HEK293T (cell line): ENCODE measurements at regions not wholly inside any gene's neighbourhood (a gene's known extent, or its start where the extent isn't known, plus 50 kb on each side); places are given as distances from the start of the nearest gene placed in this dataset.

Source experiments
- BHLHE40 ChIP-seq: fragments of 450-650 bp; IDR thresholded peaks from 2 replicates; pipeline ENCODE4 v1.6.1; 2016; ENCODE audit warnings: mild to moderate bottlenecking, moderate library complexity, borderline replicate concordance
- CTBP1 ChIP-seq: fragments of 450-650 bp; IDR thresholded peaks from 2 replicates; pipeline ENCODE4 v1.6.1; 2016; ENCODE audit warnings: borderline replicate concordance
- ELF4 ChIP-seq: fragments of 450-650 bp; IDR thresholded peaks from 2 replicates; pipeline ENCODE4 v1.6.1; 2017; ENCODE audit warnings: antibody characterized with exemption
- FOXA1 ChIP-seq: fragments of 450-650 bp; IDR thresholded peaks from 2 replicates; pipeline ENCODE4 v1.6.1; 2016; ENCODE audit warnings: mild to moderate bottlenecking
- FOXK2 ChIP-seq: fragments of 450-650 bp; IDR thresholded peaks from 2 replicates; pipeline ENCODE4 v1.6.1; 2016; ENCODE audit warnings: mild to moderate bottlenecking
- FOXM1 ChIP-seq: fragments of 450-650 bp; IDR thresholded peaks from 2 replicates; pipeline ENCODE4 v1.6.1; 2017; ENCODE audit warnings: mild to moderate bottlenecking, borderline replicate concordance
- HDGF ChIP-seq: fragments of 450-650 bp; IDR thresholded peaks from 2 replicates; pipeline ENCODE4 v1.6.1; 2017; ENCODE audit warnings: antibody characterized with exemption, borderline replicate concordance
- NFRKB ChIP-seq: fragments of 450-650 bp; IDR thresholded peaks from 2 replicates; pipeline ENCODE4 v1.6.1; 2016; ENCODE audit warnings: mild to moderate bottlenecking, moderate library complexity
- SP1 ChIP-seq: fragments of 450-650 bp; IDR thresholded peaks from 2 replicates; pipeline ENCODE4 v1.6.1; 2017
- SUZ12 ChIP-seq: fragments of 450-650 bp; IDR thresholded peaks from 2 replicates; pipeline ENCODE4 v1.6.1; 2016; ENCODE audit warnings: mild to moderate bottlenecking
- TARDBP ChIP-seq: fragments of 450-650 bp; IDR thresholded peaks from 2 replicates; pipeline ENCODE4 v1.6.1; 2016
- ZNF384 ChIP-seq: fragments of 450-650 bp; IDR thresholded peaks from 2 replicates; pipeline ENCODE4 v1.6.1; 2016
- TF ChIP-seq, protein P1 (sequence below): fragments of 450-650 bp; IDR thresholded peaks from 2 replicates; pipeline ENCODE4 v1.6.1; 2016

DNA sequence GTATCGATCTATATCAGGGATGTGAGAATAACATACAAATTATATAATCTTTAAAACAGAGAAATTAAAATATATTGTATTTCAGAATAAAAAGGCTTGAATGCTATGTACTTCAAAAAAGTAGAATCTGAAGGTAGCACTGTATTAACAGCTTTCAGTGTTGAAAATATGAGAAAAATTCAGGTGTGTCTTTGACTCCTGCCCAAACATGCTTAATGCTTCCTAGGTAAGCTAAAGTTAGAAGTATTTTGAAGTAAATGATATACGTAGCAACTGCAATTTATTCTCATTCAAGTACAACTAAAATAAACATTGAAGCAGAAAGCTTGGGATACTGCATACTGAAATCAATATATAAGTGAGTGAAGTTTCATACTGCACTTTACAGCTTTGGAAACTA is 1082.0 kb upstream of the ACVR2A start:
- no peak for TF ChIP-seq ELF4
- no peak for TF ChIP-seq FOXA1
- TF ChIP-seq SP1: no peak
- TF ChIP-seq SUZ12: no peak
- TF ChIP-seq FOXK2: no peak
- no peak for TF ChIP-seq TARDBP
- TF ChIP-seq BHLHE40: no peak
- TF ChIP-seq HDGF: no peak
- no peak for TF ChIP-seq ZNF384
- TF ChIP-seq FOXM1: no peak
- no peak for TF ChIP-seq NFRKB
- no peak for TF ChIP-seq CTBP1
- TF ChIP-seq, protein P1, sequence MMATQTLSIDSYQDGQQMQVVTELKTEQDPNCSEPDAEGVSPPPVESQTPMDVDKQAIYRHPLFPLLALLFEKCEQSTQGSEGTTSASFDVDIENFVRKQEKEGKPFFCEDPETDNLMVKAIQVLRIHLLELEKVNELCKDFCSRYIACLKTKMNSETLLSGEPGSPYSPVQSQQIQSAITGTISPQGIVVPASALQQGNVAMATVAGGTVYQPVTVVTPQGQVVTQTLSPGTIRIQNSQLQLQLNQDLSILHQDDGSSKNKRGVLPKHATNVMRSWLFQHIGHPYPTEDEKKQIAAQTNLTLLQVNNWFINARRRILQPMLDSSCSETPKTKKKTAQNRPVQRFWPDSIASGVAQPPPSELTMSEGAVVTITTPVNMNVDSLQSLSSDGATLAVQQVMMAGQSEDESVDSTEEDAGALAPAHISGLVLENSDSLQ: no peak
